HepG2 (cell line): ENCODE measurements at regions not wholly inside any gene's neighbourhood (a gene's known extent, or its start where the extent isn't known, plus 50 kb on each side); places are given as distances from the start of the nearest gene placed in this dataset.

Source experiments
- ATAC-seq: fragments of 200-7000 bp; cut with Tn5 transposase; 3 replicates; pipeline ENCODE4 v1.9.1; 2020; ENCODE audit warnings: mild to moderate bottlenecking, moderate library complexity
- BruUV-seq: library from RNA; stranded (reverse); fragments of 400-500 nt; replicated peaks from 2 replicates; lab custom pipeline; 2021; lab: Mats Ljungman, UMichigan
- CTCF ChIA-PET: fragments of 300-600 bp; formaldehyde crosslinking; extraction: SDS; loops from one replicate; lab custom pipeline; 2021; ENCODE audit warnings: low total read pairs, inconsistent platforms, low intra/inter-chr PET ratio; lab: Yijun Ruan, JAX
- POLR2A ChIA-PET: fragments of 350-600 bp; sonication (Branson Sonifier 250); formaldehyde crosslinking; loops from one replicate; lab custom pipeline; 2020; ENCODE audit warnings: antibody characterized with exemption, inconsistent platforms; lab: Yijun Ruan, JAX
- DNase-seq: peaks from one replicate; pipeline ENCODE4 v3.0.0-alpha.2; 2015; ENCODE audit warnings: low spot score
- FAIRE-seq: peaks from 3 replicates; lab custom pipeline; 2011; peaks lifted over from hg19 to GRCh38; lab: Jason Lieb, UNC
- H2AFZ ChIP-seq: one replicate; pipeline ENCODE4 v1.6.1; 2011; ENCODE audit warnings: low read length, inconsistent platforms
- H3K27ac ChIP-seq: fragments of 300-600 bp; 3 replicates; pipeline ENCODE4 v1.8.0; 2011; ENCODE audit warnings: mixed run types, mild to moderate bottlenecking, mixed read lengths, low read length, inconsistent platforms; ENCODE audit not compliant: insufficient read depth; ENCODE audit errors: extremely low read length
- H3K27me3 ChIP-seq, 2 experiments: fragments of 200-600 bp in 1 of 2; 2 replicates in 1 of 2; 3 replicates in 1 of 2; pipeline versions ENCODE4 v1.6.0 to v1.8.0; 2011; ENCODE audit warnings: low read length in 2 of 2, mild to moderate bottlenecking in 2 of 2, moderate library complexity in 2 of 2, inconsistent platforms in 1 of 2; ENCODE audit not compliant: insufficient read depth in 2 of 2, control insufficient read depth in 1 of 2
- H3K36me3 ChIP-seq, 2 experiments: fragments of 200-600 bp in 1 of 2; replicated peaks in 1 of 2; 2 replicates in 1 of 2; 3 replicates in 1 of 2; pipeline versions ENCODE4 v1.5.1 to v1.8.0; 2011; ENCODE audit warnings: low read length in 2 of 2, inconsistent platforms in 1 of 2; ENCODE audit not compliant: insufficient read depth in 2 of 2, control insufficient read depth in 1 of 2
- H3K4me1 ChIP-seq: 2 replicates; pipeline ENCODE4 v1.5.1; 2012; ENCODE audit warnings: low read length, inconsistent platforms; ENCODE audit not compliant: insufficient read depth
- H3K4me2 ChIP-seq: 2 replicates; pipeline ENCODE4 v1.6.0; 2011; ENCODE audit warnings: low read depth, low read length, inconsistent platforms
- H3K4me3 ChIP-seq, 3 experiments: fragments of 200-600 bp in 1 of 3; sonication (generic), shearing (Covaris generic) in 1 of 3; replicated peaks in 1 of 3; 2 replicates each; pipeline ENCODE4 v1.5.1; 2011 to 2016; ENCODE audit warnings: low read length in 3 of 3, inconsistent platforms in 2 of 3, low read depth in 2 of 3, mild to moderate bottlenecking in 2 of 3, control low read depth in 1 of 3, mixed read lengths in 1 of 3; ENCODE audit not compliant: insufficient read depth in 1 of 3
- H3K79me2 ChIP-seq: one replicate; pipeline ENCODE4 v1.6.1; 2011; ENCODE audit warnings: low read length, inconsistent platforms; ENCODE audit not compliant: insufficient read depth
- H3K9ac ChIP-seq: 2 replicates; pipeline ENCODE4 v1.6.0; 2011; ENCODE audit warnings: mild to moderate bottlenecking, low read depth, low read length, inconsistent platforms; ENCODE audit not compliant: insufficient read depth
- H3K9me3 ChIP-seq: 2 replicates; pipeline ENCODE4 v1.5.1; 2012; ENCODE audit warnings: mild to moderate bottlenecking, low read length
- H4K20me1 ChIP-seq: 2 replicates; pipeline ENCODE4 v1.6.0; 2011; ENCODE audit warnings: inconsistent platforms, mild to moderate bottlenecking, low read length, moderate library complexity; ENCODE audit not compliant: insufficient read depth
- CEBPB ChIP-seq: IDR thresholded peaks from 2 replicates; pipeline ENCODE4 v1.6.1; 2011; ENCODE audit warnings: low read depth, low read length, improper control_type of control experiment, borderline replicate concordance
- EHMT2 ChIP-seq: fragments of 200-600 bp; sonication (generic); IDR thresholded peaks from 2 replicates; pipeline ENCODE4 v1.7.0; 2017; ENCODE audit warnings: antibody characterized with exemption, low read depth, low read length, borderline replicate concordance
- EZH2 ChIP-seq: conservative IDR thresholded peaks from 2 replicates; pipeline ENCODE4 v1.6.1; 2012; ENCODE audit warnings: mild to moderate bottlenecking, low read depth, low read length, moderate library complexity
- HDAC1 ChIP-seq: sonication (generic); formaldehyde crosslinking; IDR thresholded peaks from 2 replicates; pipeline ENCODE4 v1.5.1; 2020; ENCODE audit warnings: mild to moderate bottlenecking, missing genetic modification reagents
- IRF2 ChIP-seq: IDR thresholded peaks from 2 replicates; pipeline ENCODE4 v1.6.1; 2018; ENCODE audit warnings: missing genetic modification reagents, missing compliant biosample characterization
- NFYC ChIP-seq: IDR thresholded peaks from 2 replicates; pipeline ENCODE4 v1.6.1; 2016; ENCODE audit warnings: missing genetic modification reagents, missing compliant biosample characterization
- PCBP2 ChIP-seq: fragments of 200-400 bp; formaldehyde crosslinking; optimal IDR thresholded peaks from 2 replicates; pipeline ENCODE3; 2018; ENCODE audit warnings: low read length, low read depth; ENCODE audit not compliant: poor library complexity, severe bottlenecking
- PITX1 ChIP-seq: sonication (generic); formaldehyde crosslinking; IDR thresholded peaks from 2 replicates; pipeline ENCODE4 v1.5.1; 2020; ENCODE audit warnings: mild to moderate bottlenecking, missing genetic modification reagents
- TSC22D2 ChIP-seq: sonication (generic); formaldehyde crosslinking; IDR thresholded peaks from 2 replicates; pipeline ENCODE4 v1.5.1; 2020; ENCODE audit warnings: missing genetic modification reagents, mild to moderate bottlenecking, borderline replicate concordance
- WGBS: methylation state at CpG from one replicate; pipeline ENCODE4 v1.1.6; 2017; ENCODE audit warnings: low lambda C conversion rate; 5-methylcytosine and 5-hydroxymethylcytosine counted together
- in situ Hi-C: cut with HindIII; loops from 2 replicates; pipeline ENCODE4 v1.10.0; 2017; ENCODE audit warnings: low pct_unique_long_range_greater_than_20kb; ENCODE audit not compliant: extremely low pct_ligation_motif_present
- intact Hi-C: fragments of 100-400 bp; cut with micrococcal nuclease; formaldehyde crosslinking; loops from one replicate; pipeline ENCODE4 v1.10.0; 2022; ENCODE audit not compliant: unreplicated experiment
- TF ChIP-seq, protein P1 (sequence below): sonication (generic); formaldehyde crosslinking; IDR thresholded peaks from 2 replicates; pipeline ENCODE4 v1.4.0; 2020; ENCODE audit warnings: missing genetic modification reagents
- TF ChIP-seq, protein P2 (sequence below): sonication (generic); formaldehyde crosslinking; conservative IDR thresholded peaks from 2 replicates; pipeline ENCODE4 v1.8.0; 2022; ENCODE audit warnings: missing genetic modification reagents
- TF ChIP-seq, protein P3 (sequence below): sonication (generic); formaldehyde crosslinking; IDR thresholded peaks from 2 replicates; pipeline ENCODE4 v1.8.0; 2022; ENCODE audit warnings: mild to moderate bottlenecking, missing genetic modification reagents, moderate library complexity
- TF ChIP-seq, protein P4 (sequence below): conservative IDR thresholded peaks from 2 replicates; pipeline ENCODE4 v1.6.1; 2018; ENCODE audit warnings: missing genetic modification reagents

DNA sequence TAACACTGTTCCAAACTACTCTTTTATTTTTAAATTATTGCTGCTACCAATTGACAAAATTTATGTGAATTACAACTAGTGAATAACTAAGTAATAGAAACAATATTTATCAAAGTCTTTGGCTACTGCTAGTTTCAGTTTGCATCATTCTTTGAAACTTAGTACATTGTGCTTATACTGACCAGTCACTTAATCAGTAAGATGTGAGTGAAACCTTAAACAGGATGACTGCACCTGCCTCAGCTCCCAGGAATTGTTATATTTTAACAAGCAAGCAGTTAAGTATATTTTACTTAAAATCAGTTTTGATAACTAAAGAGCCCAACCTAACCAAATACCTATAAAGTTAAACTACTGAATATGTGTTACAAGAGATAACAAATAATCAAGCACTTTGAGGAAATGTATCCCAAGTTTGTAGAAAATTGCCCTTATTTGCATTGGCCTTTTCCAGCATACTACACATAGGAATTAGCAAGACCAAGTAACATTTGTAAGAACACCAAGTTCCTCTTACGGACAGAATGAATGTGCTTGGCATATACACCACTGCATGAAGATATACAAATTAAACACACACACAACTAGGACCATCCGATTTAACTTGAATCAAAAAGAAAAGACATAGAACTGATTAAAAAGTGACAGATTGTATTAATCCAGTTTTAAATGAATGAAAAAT is 545.5 kb upstream of the DAB2 start:
- Histone ChIP-seq H3K27me3 (no peaks in the 10 kb centered on the region), H3K36me3 (no peaks in the 10 kb centered on the region), H2AFZ (no peak overlapping the region), H3K4me1 (no peaks in the 10 kb centered on the region), H3K9ac (no peak overlapping the region), H3K4me3 (no peak overlapping the region), H4K20me1 (no peaks in the 10 kb centered on the region), H3K4me2 (no peak overlapping the region), H3K9me3 (no peaks in the 10 kb centered on the region), H3K79me2 (no peaks in the 10 kb centered on the region), H3K27ac (no peak overlapping the region)
- no peak for TF ChIP-seq CEBPB
- ChIA-PET POLR2A (no interaction called here), CTCF (no interaction called here)
- in situ Hi-C loops (no loop called here), intact Hi-C loops (no loop called here)
- 0% methylated on average over 2 of the region's 2 CpGs for WGBS
- no peak for FAIRE-seq
- DNase-seq = no peak
- ATAC-seq = no peak
- BruUV-seq = no TSS peak

DNA sequence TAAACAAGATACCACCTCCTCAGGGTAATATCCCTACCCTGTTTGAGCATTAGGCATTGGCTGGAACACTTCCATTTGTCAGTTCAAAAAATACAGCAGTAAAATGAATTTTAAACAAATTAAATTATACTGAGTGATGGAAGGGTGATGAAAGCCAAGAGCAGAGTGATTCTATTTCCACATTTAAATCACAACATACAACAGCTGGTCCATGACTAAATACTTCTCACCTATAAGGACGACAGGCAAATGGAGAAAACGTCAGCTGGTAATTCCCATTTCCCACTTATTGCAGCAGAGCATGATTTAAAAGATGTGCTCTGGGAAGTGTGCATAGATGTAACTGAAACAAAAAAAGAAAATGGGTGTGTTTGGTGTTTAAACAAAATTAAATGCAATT is 543.6 kb upstream of the DAB2 start:
- ChIA-PET POLR2A (no interaction called here), CTCF (no interaction called here)
- Histone ChIP-seq H3K79me2 (no peaks in the 10 kb centered on the region), H2AFZ (no peak overlapping the region), H3K27ac (no peak overlapping the region), H3K9me3 (no peaks in the 10 kb centered on the region), H3K4me3 (no peak overlapping the region), H3K4me1 (no peaks in the 10 kb centered on the region), H4K20me1 (no peaks in the 10 kb centered on the region), H3K9ac (no peak overlapping the region), H3K4me2 (no peak overlapping the region), H3K36me3 (no peaks in the 10 kb centered on the region), H3K27me3 (no peaks in the 10 kb centered on the region)
- no peak for ATAC-seq
- no peak for DNase-seq
- in situ Hi-C loops (no loop called here), intact Hi-C loops (no loop called here)
- no TSS peak for BruUV-seq
- WGBS = 2% methylated on average over 2 of the region's 2 CpGs
- FAIRE-seq = no peak
- no peak for TF ChIP-seq PCBP2
- no peak for TF ChIP-seq EHMT2
- no peak for TF ChIP-seq EZH2
- TF ChIP-seq TSC22D2 (CRISPR knock-in tag) = no peak
- TF ChIP-seq, protein P1, sequence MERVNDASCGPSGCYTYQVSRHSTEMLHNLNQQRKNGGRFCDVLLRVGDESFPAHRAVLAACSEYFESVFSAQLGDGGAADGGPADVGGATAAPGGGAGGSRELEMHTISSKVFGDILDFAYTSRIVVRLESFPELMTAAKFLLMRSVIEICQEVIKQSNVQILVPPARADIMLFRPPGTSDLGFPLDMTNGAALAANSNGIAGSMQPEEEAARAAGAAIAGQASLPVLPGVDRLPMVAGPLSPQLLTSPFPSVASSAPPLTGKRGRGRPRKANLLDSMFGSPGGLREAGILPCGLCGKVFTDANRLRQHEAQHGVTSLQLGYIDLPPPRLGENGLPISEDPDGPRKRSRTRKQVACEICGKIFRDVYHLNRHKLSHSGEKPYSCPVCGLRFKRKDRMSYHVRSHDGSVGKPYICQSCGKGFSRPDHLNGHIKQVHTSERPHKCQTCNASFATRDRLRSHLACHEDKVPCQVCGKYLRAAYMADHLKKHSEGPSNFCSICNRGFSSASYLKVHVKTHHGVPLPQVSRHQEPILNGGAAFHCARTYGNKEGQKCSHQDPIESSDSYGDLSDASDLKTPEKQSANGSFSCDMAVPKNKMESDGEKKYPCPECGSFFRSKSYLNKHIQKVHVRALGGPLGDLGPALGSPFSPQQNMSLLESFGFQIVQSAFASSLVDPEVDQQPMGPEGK = no peak
- TF ChIP-seq, protein P2, sequence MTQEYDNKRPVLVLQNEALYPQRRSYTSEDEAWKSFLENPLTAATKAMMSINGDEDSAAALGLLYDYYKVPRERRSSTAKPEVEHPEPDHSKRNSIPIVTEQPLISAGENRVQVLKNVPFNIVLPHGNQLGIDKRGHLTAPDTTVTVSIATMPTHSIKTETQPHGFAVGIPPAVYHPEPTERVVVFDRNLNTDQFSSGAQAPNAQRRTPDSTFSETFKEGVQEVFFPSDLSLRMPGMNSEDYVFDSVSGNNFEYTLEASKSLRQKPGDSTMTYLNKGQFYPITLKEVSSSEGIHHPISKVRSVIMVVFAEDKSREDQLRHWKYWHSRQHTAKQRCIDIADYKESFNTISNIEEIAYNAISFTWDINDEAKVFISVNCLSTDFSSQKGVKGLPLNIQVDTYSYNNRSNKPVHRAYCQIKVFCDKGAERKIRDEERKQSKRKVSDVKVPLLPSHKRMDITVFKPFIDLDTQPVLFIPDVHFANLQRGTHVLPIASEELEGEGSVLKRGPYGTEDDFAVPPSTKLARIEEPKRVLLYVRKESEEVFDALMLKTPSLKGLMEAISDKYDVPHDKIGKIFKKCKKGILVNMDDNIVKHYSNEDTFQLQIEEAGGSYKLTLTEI (CRISPR knock-in tag) = no peak
- no peak for TF ChIP-seq PITX1 (CRISPR knock-in tag)
- TF ChIP-seq HDAC1 (CRISPR knock-in tag) = no peak
- TF ChIP-seq, protein P3, sequence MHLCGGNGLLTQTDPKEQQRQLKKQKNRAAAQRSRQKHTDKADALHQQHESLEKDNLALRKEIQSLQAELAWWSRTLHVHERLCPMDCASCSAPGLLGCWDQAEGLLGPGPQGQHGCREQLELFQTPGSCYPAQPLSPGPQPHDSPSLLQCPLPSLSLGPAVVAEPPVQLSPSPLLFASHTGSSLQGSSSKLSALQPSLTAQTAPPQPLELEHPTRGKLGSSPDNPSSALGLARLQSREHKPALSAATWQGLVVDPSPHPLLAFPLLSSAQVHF (CRISPR knock-in tag) = no peak
- TF ChIP-seq, protein P4, sequence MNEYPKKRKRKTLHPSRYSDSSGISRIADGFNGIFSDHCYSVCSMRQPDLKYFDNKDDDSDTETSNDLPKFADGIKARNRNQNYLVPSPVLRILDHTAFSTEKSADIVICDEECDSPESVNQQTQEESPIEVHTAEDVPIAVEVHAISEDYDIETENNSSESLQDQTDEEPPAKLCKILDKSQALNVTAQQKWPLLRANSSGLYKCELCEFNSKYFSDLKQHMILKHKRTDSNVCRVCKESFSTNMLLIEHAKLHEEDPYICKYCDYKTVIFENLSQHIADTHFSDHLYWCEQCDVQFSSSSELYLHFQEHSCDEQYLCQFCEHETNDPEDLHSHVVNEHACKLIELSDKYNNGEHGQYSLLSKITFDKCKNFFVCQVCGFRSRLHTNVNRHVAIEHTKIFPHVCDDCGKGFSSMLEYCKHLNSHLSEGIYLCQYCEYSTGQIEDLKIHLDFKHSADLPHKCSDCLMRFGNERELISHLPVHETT = no peak
- no peak for TF ChIP-seq IRF2 (CRISPR knock-in tag)
- TF ChIP-seq NFYC = no peak
